Colon (tissue), 2 donors: ENCODE measurements at regions not wholly inside any gene's neighbourhood (a gene's known extent, or its start where the extent isn't known, plus 50 kb on each side); places are given as distances from the start of the nearest gene placed in this dataset.
"Not testable (repeated sequence)": the region's sequence is repeated elsewhere in the genome, so short reads cannot be mapped to it uniquely, and the experiment has no call there.

Experiments used
- FAIRE-seq: peaks from 2 replicates; lab custom pipeline; 2012; peaks lifted over from hg19 to GRCh38; lab: Jason Lieb, UNC
- donor health status: control.
- donor health status: control.

- FAIRE-seq, result no peak
Observed at GRCh38 chr9:78438211-78438610, 141.3 kb downstream of the PSAT1 start.

GRCh38 chr9:78438780-78439179 lies 141.9 kb downstream of the PSAT1 start:
- no peak for FAIRE-seq

GRCh38 chr9:78439190-78439865 lies 142.4 kb downstream of the PSAT1 start:
- no peak for FAIRE-seq

GRCh38 chr9:78439866-78440830 lies 143.2 kb downstream of the PSAT1 start:
- no peak for FAIRE-seq

GRCh38 chr9:78441396-78441795 lies 144.5 kb downstream of the PSAT1 start:
- FAIRE-seq, result no peak

GRCh38 chr9:78441822-78442431 lies 145.0 kb downstream of the PSAT1 start:
- FAIRE-seq, result no peak

- not testable (repeated sequence) for FAIRE-seq
Observed at GRCh38 chr9:78442577-78442976, 145.7 kb downstream of the PSAT1 start.

- no peak for FAIRE-seq
Observed at GRCh38 chr9:78443946-78444345, 147.0 kb downstream of the PSAT1 start.

GRCh38 chr9:78448960-78449673 lies 152.2 kb downstream of the PSAT1 start:
- FAIRE-seq, result no peak

GRCh38 chr9:78453450-78453849 lies 156.5 kb downstream of the PSAT1 start:
- no peak for FAIRE-seq

GRCh38 chr9:78462611-78463010 lies 165.7 kb downstream of the PSAT1 start:
- FAIRE-seq, result no peak

GRCh38 chr9:78463750-78464149 lies 166.8 kb downstream of the PSAT1 start:
- no peak for FAIRE-seq

- no peak for FAIRE-seq
Observed at GRCh38 chr9:78468231-78468630, 171.3 kb downstream of the PSAT1 start.

- no peak for FAIRE-seq
Observed at GRCh38 chr9:78468974-78469576, 172.2 kb downstream of the PSAT1 start.

GRCh38 chr9:78470216-78470615 lies 173.3 kb downstream of the PSAT1 start:
- no peak for FAIRE-seq

- FAIRE-seq, result no peak
Observed at GRCh38 chr9:78470741-78471140, 173.8 kb downstream of the PSAT1 start.

GRCh38 chr9:78472111-78472510 lies 175.2 kb downstream of the PSAT1 start:
- no peak for FAIRE-seq

GRCh38 chr9:78479441-78479840 lies 182.5 kb downstream of the PSAT1 start:
- FAIRE-seq, result no peak

- no peak for FAIRE-seq
Observed at GRCh38 chr9:78486661-78487060, 189.7 kb downstream of the PSAT1 start.

- no peak for FAIRE-seq
Observed at GRCh38 chr9:78490231-78490630, 193.3 kb downstream of the PSAT1 start.

- FAIRE-seq, result no peak
Observed at GRCh38 chr9:78491402-78491801, 194.5 kb downstream of the PSAT1 start.
